Stimulated activated CD4-positive, alpha-beta T cell treated with anti-CD3 and anti-CD28 coated beads, Interleukin-4, amount 100 ng/mL, for 48 hours (primary cell): ENCODE measurements at regions not wholly inside any gene's neighbourhood (a gene's known extent, or its start where the extent isn't known, plus 50 kb on each side); places are given as distances from the start of the nearest gene placed in this dataset.

Source experiments
- DNase-seq, 2 donors: peaks; one replicate each; pipeline ENCODE4 v3.0.0-alpha.2; 2020; ENCODE audit warnings: low read depth in 2 of 2

DNA sequence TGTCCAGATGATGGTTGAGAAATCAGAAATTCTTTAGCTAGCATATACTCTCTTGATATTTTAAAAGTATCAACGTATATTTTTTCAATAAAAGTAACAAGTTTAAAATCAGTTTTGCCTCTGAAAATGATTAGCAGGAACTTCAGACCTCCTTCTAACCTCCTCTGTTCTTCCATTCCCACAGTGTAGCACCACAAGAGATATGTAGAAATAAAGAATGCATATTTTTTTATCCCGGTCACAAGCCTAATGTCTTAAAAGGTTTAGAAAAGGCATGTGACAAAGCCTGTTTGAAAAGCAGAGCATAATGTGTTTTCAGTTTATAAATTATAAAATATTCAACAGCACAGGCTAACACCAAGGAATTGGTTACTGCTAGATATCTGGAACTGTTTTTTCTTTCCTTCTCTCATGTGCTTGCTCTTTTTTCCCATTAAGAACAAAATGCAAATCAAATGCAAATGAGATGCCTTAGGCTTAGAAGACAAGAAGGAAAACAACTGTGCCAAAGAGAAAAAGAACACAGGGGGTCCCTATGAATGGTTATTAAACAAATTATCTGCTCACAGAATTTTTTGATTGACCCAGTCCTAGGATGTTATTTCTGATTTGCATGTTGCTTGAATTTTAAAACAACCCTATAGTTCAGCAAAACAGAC lies 351.7 kb upstream of the FAM241A start:
- no peak for DNase-seq

DNA sequence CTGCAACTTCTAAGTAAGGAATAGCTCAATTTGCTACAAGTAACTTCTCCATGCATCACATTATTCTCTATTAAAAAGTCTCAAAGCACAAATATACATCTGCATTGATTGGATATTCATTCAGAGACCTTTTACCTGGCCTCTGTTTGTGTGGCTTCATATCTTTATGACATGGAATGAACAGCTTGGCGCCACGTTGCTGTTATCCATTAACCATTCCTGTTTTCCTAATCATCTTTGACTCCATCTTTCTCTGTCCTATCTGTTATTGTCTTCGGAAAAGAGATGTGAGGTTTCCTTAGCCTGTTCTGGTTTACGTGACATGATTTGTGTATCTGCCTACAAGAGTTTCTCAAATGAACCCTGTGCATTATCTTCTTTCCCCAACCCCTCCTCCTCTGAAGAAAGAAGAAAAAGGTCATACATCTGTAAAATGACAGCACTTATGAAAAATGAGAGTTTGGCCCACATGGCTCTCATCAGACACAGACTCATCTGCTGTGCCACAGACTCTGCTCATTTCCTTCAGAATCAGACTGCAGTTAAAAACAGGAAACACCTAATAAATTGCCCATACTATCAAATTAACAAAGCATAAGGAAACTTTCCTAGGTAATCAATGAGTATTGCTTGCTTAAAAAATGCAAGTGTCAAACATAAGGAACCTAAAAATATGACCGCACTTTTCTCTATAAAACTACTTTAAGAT lies 347.6 kb upstream of the FAM241A start:
- no peak for DNase-seq

DNA sequence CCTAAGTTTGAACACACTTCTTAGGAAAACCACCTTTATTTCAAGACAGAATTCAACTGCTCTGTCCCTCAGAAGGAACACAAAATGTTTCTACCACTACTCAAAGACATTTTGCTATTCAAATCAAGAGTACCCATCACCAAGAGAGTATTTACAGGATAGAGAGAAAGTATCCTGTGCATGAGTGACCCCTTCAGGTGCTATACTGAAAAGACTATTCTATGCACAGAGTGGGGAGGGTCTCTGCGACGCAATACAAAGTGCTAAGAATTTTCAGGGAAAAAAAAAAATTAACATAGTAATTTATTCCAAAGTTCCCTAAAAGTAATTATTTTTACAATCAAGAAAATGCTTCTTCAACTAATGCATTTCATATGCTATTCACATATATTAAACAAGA lies 346.4 kb upstream of the FAM241A start:
- no peak for DNase-seq

DNA sequence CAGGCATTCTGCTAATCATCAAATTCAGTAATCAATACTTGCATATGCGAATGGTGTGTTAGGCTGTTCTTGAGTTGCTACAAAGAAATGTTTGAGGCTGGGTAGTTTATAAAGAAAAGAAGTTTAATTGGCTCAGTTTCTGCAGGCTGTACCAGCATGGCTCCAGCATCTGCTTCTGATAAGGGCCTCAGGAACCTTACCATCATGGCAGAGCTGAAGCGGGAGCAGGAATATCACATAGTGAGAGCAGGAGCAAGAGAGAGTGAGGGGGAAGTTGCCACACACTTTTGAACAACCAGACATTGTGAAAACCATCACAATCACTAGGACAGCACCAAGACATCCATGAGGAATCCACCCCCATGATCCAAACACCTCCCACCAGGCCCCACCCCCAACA lies 344.7 kb upstream of the FAM241A start:
- no peak for DNase-seq

DNA sequence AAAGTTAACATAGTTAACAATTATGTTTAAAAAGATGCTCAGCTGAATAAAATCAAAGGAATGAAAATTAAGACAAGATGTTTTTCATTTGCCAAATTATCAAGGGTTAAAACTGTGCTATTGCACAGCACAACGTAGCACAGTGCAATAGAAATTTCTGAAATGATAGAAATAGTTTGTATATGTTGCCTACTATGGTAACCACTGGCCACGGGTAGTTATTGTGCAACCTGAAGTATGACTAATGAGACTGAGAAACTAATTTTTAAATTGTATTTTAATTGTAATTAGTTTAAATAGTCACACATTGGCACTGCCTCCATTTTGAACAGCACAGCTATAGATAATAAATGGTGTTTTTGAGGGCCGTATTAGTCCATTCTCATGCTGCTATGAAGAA lies 343.1 kb upstream of the FAM241A start:
- DNase-seq, result no peak

DNA sequence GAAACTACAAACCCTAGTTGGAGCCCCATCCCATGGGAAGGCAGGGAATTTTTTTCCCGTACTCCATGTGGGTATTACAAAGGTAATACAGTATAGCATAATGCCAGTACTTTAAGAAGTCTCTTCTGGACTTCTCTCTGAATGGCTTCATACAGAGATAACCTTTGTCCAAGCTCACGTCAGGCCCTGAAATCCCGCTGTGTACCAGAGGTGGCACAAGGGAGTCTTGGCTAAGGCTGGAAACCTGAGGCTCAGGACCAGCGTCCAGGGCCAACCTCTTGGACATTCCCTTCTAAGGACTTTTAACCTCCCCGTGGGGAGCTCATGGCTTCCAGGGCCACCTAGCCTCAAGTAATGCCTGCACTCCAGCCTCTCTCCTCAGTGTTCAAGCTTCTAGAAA lies 338.9 kb upstream of the FAM241A start:
- DNase-seq, result no peak

DNA sequence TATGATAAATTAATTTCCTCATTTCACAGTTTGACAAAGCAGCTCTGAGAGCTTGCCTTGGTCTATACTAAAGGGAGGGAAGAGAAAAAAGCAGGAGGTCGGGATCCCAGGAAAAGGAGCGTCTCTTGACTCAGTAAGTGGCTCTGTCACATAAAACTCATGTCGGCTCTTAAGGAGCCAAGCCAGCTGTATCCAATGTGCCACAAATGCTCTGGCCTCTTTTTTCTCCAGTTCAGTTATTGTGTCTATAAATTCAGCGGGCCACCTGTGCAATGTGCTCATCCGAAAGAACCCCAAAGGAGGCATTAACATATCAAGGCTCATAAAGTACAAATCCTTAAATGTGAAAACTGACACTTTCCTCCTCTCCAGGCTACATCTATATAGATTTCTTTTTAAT lies 337.7 kb upstream of the FAM241A start:
- no peak for DNase-seq

DNA sequence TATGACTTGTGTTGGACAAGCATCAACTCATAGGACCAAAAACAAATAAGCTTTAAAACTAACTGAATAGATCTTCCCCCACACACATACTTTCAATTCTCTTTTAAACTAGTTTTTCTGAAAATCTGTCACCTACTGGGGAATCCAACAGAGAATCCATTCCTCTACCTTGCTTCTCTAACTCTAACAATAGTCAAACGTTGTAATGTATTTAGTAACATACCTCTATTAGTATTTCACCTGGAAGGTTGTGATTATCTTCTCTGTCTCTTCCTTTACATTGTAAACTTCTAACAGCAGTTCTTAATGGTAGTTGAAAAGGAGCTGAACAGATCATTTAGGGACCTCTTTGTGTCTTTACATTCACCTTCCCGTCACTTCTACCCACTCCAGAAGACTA lies 337.1 kb upstream of the FAM241A start:
- no peak for DNase-seq

DNA sequence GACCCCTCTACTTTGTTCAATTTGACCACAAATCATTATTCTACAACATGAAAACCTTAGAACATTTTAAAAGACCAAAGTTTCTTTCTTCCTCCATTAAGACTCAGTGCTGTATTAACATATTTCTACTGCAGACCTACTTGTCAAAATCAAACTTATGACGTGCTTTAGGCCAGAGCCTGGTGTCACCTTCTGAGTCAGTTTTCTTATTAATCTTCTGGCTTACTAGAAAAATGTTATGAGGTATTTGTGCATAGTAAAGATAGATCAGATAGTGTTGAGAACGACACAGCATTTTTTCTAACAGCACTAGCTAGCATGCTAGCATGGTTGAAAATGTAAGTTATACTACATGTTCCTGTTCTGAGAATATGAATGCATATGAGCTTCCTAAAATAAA lies 333.6 kb upstream of the FAM241A start:
- no peak for DNase-seq

DNA sequence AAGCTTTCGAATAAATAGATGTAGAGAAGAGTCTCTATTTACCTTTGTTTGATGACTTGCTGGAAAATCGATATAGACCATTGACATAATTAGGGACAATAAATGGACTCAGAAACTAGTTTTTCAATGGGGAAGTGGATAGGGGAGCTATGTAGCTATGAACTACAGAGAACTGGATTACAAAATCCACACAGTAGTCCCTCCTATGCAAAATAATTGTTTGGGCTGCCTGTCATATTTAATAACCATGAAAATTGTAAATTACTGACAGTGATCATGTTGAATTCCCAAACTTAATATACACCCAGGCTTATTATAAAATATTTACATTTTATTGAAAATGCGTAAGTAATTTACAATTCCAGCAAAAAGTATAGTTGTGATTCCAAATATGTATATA lies 333.1 kb upstream of the FAM241A start:
- no peak for DNase-seq

DNA sequence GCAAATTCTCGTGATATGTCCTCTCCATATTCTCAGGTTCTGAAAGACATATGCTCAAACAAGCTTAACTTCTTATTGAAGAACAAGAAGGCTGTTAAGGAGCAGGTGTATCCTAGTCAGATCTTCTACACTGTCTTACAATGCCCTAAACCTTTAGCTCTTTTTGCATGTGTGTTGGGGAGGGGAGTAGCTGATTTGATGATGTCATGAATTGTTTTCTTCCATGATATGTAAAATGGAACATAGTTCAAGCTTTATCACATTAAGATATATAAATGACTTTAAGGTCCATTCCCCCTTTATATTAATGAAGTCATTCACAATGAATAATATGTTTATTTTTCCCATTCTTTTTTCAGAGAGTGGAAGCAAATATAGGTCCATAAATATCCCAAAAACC lies 332.5 kb upstream of the FAM241A start:
- no peak for DNase-seq

DNA sequence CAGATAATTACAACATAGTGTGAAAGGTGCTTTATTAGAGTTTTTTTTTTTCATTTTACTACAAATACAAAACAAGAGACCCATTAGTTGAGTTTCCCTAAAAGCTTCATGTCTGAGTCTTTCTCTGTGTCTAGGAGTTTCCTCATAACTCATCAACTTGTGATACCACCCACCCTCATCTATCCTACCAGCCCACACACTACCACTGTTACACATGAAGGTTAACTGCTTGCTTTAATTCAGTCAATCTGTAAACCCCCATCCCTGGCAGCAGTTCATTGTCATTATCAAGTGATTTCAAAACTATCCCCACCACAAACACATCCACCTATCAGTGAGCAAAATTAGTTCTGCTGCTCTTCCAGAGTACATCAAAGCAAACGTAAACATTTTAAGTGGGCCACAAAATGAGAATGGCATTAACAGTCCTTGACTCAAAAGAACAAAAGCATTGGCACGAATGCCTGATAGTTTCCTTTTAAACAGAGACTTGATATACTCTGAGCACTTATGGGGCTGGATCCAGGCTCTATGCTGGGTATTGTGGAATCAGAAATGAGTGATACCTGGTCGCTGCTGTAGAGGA lies 331.6 kb upstream of the FAM241A start:
- DNase-seq, result no peak

DNA sequence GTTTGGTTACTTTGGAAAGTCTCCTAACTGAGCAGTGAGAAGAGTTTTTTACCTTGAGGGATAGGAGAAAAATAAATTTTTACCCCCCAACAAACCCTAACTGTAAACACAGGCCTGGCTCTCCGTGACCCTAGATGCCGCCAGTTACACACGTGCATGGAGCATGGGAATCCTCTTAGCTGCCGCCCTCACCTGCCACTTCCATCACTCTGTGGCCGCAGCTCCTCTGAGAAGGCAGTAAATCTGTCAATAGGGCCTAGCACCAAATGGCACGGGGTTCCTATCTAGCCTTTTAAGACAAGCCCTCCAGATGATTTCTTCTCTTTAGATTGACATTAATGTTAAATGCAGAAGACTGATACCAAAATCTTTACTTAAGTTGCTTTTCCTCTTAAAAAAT lies 330.3 kb upstream of the FAM241A start:
- no peak for DNase-seq

DNA sequence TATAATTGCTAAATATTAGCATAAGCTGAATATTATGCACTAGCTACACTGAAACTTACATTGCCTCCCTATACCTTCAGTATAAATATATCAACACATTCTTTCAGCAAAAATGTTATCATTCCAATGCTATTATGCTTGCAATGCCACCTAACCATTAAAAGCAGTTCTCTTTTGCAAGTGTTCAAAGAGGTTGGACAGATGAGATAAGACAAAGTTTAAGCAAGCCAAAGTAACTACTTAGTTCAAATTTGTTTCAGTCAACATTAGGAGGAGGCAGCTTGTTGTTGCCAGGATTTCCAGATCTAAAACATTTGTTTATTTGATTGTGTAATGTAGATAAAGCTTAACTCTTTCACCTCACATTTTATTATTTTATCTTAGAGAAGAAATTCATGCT lies 323.9 kb upstream of the FAM241A start:
- DNase-seq, result no peak

DNA sequence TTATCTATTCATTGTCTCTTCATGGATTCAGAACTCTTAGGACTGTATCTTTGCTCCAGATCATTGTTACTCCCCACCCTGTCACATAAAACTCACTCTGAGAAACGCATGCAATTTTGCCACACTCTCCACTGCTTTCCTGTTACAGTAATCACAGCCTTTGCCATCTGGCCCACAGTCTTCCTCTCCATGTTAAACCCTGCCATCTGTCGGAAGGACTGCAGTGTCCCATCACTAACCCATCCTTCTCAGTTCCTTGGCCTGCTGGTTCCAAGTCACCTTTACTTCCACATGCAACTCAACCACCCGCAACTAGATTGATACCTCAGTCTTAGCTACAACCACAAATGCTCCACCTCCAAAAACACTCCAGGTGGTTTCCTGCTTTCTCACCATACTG lies 308.7 kb upstream of the FAM241A start:
- DNase-seq, result no peak

DNA sequence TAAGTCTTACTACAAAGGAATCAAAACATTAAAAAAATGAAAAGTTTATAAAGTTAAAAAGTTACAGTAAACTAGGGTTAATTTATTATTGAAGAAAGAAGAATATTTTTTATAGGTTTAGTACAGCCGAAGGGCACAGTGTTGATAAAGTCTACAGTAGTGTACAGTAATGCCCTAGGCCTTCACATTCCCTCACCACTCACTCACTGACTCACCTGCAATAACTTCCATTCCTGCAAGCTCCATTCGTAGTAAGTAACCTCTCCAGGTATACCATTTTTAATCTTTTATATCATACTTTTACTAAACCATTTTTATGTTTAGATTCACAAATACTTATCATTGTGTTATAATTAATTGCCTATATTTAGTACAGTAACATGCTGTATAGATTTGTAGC lies 307.5 kb upstream of the FAM241A start:
- no peak for DNase-seq

DNA sequence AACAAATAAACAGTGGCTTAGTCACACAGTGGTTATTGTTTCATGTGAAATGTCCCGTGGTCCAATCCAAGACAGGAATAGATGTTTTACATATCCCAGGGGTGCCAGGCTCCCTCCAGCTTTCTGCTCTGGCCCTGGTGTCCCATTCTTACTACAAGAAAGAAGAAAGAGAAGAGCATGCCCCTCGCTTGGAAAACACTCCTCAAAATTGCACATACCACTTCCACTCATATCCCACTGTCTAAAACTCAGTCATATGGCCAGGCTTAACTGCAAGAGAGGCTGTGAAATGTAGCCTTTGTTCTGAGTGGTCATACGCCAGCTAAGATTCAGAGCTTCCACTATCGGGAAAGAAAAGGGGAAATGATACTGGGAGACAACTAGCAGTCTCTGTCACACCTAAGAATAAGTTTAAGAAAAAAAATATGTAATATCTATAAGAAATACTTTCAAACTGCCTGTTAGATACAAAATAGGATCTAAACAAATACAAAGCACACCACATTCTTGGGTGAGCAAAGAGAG lies 306.8 kb upstream of the FAM241A start:
- DNase-seq, result no peak

DNA sequence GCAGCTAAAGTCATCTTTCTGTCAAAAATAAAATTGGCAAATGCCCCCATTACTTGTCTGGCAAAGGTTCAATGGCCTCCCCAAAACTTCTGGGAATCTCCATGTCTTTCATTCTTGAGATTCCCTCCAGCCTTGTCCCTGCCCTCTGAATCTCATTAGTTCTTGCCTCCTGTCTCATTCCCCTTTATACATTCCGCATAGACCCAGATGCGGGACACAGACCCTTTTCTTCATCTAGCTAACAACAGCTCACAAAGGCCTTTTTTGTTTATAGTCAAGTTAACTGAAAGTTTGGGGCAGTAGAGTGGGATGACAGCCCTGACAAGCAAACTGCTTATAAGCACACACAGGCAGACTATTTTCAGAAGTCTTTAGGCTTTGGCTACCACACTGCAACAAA lies 306.1 kb upstream of the FAM241A start:
- no peak for DNase-seq

DNA sequence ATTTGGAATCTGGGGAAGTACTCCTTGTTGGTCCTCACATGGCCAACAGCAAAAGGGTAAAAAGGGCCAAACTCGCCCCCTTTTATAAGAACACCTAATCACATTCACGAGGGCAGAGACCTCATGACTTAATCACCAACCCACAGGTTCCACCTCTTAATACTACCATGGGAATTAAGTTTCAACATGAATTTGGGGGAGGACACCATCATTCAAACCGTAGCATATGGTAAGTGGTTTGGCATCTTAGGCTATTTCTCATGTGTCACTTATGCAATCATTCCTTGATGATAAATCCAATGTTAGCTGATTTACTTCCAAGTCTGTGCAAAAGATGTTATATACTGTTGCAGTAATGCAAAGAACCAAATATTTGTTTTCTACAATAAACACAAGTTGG lies 302.9 kb upstream of the FAM241A start:
- no peak for DNase-seq

DNA sequence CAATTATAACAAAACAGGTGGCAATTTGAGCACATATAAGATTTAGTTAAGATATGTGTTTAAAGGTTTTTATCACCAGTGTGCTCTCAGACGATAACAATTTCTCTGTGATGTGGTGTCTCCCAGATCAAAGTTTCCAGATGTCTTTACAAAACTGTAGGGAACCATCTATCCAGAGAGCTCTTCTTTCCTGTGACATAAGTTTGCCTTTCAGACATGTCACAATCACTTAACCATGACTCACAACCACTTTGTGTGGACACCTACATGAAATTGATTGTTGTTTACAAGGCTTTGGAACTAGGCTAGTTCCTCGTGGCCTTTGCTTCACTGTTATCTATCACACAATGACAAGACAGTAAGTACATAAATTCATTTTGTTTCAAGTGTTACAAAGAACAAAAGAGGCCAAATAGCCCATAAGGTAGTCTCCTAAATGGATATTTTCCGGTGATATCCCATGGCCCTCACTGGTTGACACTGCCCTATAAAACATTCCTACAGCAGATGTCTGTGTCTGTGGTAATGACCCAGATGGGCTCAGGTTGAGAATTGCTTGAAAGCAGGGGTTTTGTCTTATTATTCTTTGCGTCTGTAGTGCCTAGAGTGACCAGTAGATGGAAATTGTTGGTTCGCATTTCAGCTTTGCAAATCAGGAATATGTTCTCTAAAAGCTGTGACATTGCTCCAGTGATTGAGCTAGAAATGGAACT lies 297.8 kb upstream of the FAM241A start:
- DNase-seq, result no peak

DNA sequence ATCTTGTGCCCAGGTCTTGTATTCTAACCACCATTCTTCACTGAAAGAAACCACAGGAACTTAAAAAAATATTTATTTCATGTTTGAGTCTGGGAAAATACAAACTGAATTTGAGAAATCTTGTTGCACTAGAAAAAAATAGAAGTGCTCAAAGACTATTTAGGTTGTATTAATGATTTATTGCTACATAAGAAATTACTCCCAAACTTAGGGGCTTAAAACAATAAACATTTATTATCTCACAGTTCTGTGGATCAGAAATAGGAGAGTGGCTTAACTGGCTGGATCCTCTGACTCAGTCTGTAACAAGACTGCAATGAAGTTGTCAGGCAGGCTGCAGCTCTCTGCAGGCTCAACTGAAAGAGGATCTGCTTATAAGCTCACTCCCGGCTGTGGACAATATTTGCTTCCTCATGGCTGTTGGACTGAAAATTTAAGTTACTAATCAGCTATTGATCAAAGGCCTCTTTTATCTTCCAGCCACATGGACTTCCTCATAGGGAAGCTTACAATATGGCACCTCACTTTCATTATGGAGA lies 295.4 kb upstream of the FAM241A start:
- DNase-seq, result no peak

DNA sequence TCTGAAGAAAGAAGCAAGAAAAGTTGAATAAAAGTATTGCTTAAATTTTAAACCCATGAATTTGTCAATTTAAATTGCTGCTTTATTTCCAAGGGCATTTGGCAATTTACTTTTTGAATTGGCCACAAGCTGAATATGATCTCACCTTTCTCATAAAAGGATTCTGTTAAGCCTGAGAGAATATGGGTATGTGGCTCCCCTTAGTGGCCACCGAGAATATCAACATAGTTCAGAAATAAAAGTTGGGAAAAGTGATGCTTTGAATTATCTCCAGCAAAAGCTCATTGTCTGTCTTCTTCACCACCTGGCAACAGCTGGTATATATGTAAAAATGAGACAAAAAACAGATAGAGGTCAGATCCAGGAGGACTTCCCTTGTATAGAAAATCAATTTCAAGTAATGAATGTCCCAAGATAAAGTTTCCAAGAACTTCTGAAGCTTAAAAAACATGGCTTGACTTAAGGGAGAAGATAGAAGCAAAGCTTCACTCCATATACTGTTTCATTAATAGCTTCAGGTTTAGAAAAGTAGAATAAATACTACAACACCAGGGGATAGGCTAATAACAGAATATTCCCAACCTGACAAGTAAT lies 290.7 kb upstream of the FAM241A start:
- no peak for DNase-seq
